Left ventricle myocardium inferior (tissue), 1 donor: ENCODE measurements at regions not wholly inside any gene's neighbourhood (a gene's known extent, or its start where the extent isn't known, plus 50 kb on each side); places are given as distances from the start of the nearest gene placed in this dataset.

ENCODE experiments used
- DNase-seq: peaks from one replicate; pipeline ENCODE4 v3.0.0-alpha.2; 2020
- H3K27ac ChIP-seq: fragments of 200-600 bp; replicated peaks from 2 replicates; pipeline ENCODE4 v1.8.0; 2021
- H3K27me3 ChIP-seq: fragments of 200-600 bp; 2 replicates; pipeline ENCODE4 v1.8.0; 2021; ENCODE audit warnings: low read depth
- H3K36me3 ChIP-seq: fragments of 200-600 bp; 2 replicates; pipeline ENCODE4 v1.8.0; 2021
- H3K4me1 ChIP-seq: fragments of 200-600 bp; 2 replicates; pipeline ENCODE4 v1.8.0; 2021
- H3K4me3 ChIP-seq: fragments of 200-600 bp; 2 replicates; pipeline ENCODE4 v1.8.0; 2021; ENCODE audit warnings: mild to moderate bottlenecking, moderate library complexity
- H3K9me3 ChIP-seq: fragments of 200-600 bp; replicated peaks from 2 replicates; pipeline ENCODE4 v1.8.0; 2021
- CTCF ChIP-seq: fragments of 200-600 bp; IDR thresholded peaks from 2 replicates; pipeline ENCODE4 v1.8.0; 2021; ENCODE audit warnings: antibody characterized with exemption, mild to moderate bottlenecking, borderline replicate concordance
- intact Hi-C: fragments of 100-400 bp; cut with micrococcal nuclease; formaldehyde crosslinking; loops from one replicate; pipeline ENCODE4 v1.11.0; 2022
- donor health status: DM: no; HTN: yes; CAD: no; lungs with severe emphysema.

GRCh38 chr13:73548449-73548848 lies 489.6 kb downstream of the KLF5 start:
- Histone ChIP-seq H3K27me3 (no peaks in the 10 kb centered on the region), H3K9me3 (no peaks in the 10 kb centered on the region), H3K4me3 (no peak overlapping the region), H3K27ac (no peak overlapping the region), H3K36me3 (no peaks in the 10 kb centered on the region), H3K4me1 (no peaks in the 10 kb centered on the region)
- no peak for DNase-seq
- no peak for TF ChIP-seq CTCF
- intact Hi-C loops: no loop called here

DNA sequence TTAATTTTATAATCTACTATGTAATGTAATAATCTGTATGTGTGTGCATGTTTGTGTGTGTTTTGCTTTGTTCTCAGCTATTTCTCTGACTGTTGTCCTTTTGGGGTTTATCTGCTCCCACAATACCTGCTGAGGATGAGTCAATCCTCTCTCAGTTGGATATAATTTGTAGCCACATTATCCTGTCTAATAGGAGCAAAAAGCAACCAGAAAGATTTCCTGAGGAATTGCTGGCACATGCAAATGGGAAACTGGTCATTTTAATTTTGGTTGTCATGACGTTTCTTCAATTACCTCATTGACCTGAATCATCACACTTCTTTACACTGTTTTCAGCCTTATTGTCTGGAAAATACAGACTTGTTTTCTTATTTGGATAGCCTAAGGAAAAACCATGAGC lies 488.4 kb downstream of the KLF5 start:
- TF ChIP-seq CTCF: no peak
- H3K27me3 ChIP-seq: no peaks in the 10 kb centered on the region
- no peaks in the 10 kb centered on the region for H3K4me1 ChIP-seq
- no peaks in the 10 kb centered on the region for H3K36me3 ChIP-seq
- intact Hi-C loops: no loop called here
- H3K27ac ChIP-seq: no peak overlapping the region
- no peak overlapping the region for H3K4me3 ChIP-seq
- DNase-seq: no peak
- H3K9me3 ChIP-seq: no peaks in the 10 kb centered on the region

- Histone ChIP-seq H3K4me1 (no peaks in the 10 kb centered on the region), H3K27ac (no peak overlapping the region), H3K4me3 (no peak overlapping the region), H3K9me3 (no peaks in the 10 kb centered on the region), H3K36me3 (no peaks in the 10 kb centered on the region), H3K27me3 (no peaks in the 10 kb centered on the region)
- no peak for DNase-seq
- peak; percentile 10 for TF ChIP-seq CTCF
- intact Hi-C loops: no loop called here
These were observed 485.4 kb downstream of the KLF5 start for GRCh38 chr13:73544175-73544574.

- Histone ChIP-seq H3K4me3 (no peak overlapping the region), H3K36me3 (no peaks in the 10 kb centered on the region), H3K9me3 (no peaks in the 10 kb centered on the region), H3K27ac (no peak overlapping the region), H3K27me3 (no peaks in the 10 kb centered on the region), H3K4me1 (no peaks in the 10 kb centered on the region)
- intact Hi-C loops: no loop called here
- TF ChIP-seq CTCF: no peak
- no peak for DNase-seq
These were observed 483.6 kb downstream of the KLF5 start for GRCh38 chr13:73542446-73542845.

- DNase-seq: no peak
- TF ChIP-seq CTCF: no peak
- Histone ChIP-seq H3K36me3 (no peaks in the 10 kb centered on the region), H3K27me3 (no peaks in the 10 kb centered on the region), H3K4me3 (no peak overlapping the region), H3K9me3 (peaks cover 4% of the 10 kb centered on the region), H3K4me1 (no peaks in the 10 kb centered on the region), H3K27ac (no peak overlapping the region)
- intact Hi-C loops: no loop called here
These were observed 478.1 kb downstream of the KLF5 start for GRCh38 chr13:73536865-73537264.

DNA sequence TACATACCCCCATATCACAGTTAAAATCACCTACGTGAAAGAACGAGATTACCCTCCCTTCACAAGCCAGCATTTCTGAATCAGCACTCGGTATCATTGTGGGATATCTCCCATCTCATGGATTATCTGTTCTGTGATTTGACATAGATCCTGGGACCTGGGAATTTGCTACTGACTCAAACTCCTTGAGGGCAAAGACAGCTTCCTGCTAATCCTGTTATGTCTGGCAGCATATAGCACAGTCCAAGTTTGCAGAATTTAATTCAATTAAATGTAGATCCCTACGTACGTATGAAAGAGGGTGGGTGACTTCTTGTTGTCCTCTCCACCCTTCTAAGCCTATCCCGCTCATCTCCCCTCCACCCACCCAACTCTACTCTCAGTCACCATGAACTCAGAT lies 476.5 kb downstream of the KLF5 start:
- Histone ChIP-seq H3K36me3 (no peaks in the 10 kb centered on the region), H3K27ac (no peak overlapping the region), H3K4me1 (no peaks in the 10 kb centered on the region), H3K4me3 (no peak overlapping the region), H3K9me3 (peaks cover 4% of the 10 kb centered on the region), H3K27me3 (no peaks in the 10 kb centered on the region)
- intact Hi-C loops: no loop called here
- TF ChIP-seq CTCF: no peak
- DNase-seq: no peak
